Skeletal muscle cell (primary cell): ENCODE measurements at regions not wholly inside any gene's neighbourhood (a gene's known extent, or its start where the extent isn't known, plus 50 kb on each side); places are given as distances from the start of the nearest gene placed in this dataset.
A peak's percentile ranks its signal among the peaks of the same experiment; 100 is the strongest.

Source experiments
- DNase-seq: peaks from one replicate; pipeline ENCODE4 v3.0.0-alpha.2; 2010; ENCODE audit warnings: low read depth
- H3K4me3 ChIP-seq: 2 replicates; pipeline ENCODE4 v1.5.1; 2011; ENCODE audit warnings: low read depth, mild to moderate bottlenecking, control low read depth, low read length, moderate library complexity

- no peak overlapping the region for H3K4me3 ChIP-seq
- DNase-seq = no peak
Measured at GRCh38 chr22:27138471-27138870, 481.1 kb downstream of the MIAT start.

DNA sequence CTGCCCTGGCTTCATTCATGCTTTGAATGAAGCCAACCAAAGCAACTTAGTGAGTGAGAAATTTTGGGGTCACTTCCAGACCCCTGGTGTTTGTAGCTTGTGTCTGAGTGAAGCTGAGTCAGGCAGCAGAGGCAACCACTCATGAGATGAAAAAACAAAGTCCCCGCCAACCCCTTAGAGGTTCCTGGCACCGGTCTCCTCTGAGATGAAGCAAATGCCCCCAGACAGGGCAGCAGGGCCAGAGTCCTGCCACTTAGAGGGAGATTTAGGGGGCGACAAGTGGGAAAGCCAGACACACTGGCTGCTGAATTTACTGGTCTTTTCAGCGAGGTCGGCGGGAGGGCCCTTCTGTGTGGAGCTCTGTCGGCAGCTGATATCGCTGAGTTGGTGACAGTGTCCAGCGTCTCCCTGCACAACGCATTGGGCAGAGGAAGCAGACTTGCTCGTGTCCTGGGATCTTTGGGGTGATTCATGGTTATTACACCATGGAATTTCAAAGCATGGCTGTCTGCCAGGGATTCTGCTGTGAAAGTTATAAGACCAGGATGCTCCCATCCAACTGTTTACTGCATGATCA is 482.6 kb downstream of the MIAT start:
- peak; percentile 53 for DNase-seq
- no peak overlapping the region for H3K4me3 ChIP-seq

GRCh38 chr22:27142286-27142685 is 484.9 kb downstream of the MIAT start:
- H3K4me3 ChIP-seq = no peak overlapping the region
- no peak for DNase-seq

DNA sequence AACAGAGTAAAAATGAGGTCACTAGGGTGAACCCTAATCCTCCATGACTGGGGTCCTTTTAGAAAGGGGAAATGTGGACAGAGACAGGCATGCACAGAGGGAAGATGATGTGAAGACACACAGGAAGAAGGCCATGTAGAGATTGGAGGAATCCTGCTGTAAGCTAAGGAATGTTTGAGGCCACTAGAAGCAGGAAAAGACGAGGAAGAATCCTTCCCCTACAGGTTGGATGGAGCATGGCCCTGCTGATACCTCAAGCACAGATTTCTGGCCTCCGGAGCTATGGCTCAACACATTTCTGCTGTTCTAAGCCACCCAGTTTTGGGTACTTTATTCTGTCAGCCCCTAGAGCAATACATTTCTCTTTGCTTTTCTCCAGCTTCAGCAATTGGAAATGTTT is 486.9 kb downstream of the MIAT start:
- DNase-seq = no peak
- no peak overlapping the region for H3K4me3 ChIP-seq

- no peak overlapping the region for H3K4me3 ChIP-seq
- no peak for DNase-seq
Measured at GRCh38 chr22:27146866-27147633, 489.7 kb downstream of the MIAT start.

- no peak for DNase-seq
- H3K4me3 ChIP-seq = no peak overlapping the region
Measured at GRCh38 chr22:27148055-27148454, 490.7 kb downstream of the MIAT start.

DNA sequence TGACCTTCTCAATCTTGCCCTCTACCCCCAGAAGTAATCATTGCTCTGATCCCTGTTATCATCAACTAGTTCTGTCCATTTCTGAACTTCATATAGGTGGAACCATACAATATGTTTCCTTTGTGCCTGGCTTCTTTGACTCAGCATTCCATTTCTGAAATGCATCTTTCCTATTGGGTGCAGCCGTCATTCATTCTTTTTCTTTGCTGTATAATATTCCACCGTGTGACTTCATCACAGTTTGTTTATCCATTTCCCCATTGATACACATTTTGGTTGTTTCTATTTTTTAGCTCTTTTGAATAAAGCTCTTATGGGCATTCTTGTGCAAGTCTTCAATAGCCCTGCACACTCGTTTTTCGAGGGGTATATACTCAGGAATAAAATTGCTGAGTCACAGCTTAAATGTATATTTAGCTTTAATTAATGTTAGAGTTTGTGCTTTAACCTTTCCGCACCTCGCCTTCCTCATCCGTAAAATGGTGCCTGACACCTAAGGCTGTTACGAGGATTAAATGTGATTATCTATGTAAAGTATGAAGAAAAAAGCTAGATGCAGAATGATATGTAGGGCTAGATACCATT is 491.6 kb downstream of the MIAT start:
- no peak overlapping the region for H3K4me3 ChIP-seq
- no peak for DNase-seq

DNA sequence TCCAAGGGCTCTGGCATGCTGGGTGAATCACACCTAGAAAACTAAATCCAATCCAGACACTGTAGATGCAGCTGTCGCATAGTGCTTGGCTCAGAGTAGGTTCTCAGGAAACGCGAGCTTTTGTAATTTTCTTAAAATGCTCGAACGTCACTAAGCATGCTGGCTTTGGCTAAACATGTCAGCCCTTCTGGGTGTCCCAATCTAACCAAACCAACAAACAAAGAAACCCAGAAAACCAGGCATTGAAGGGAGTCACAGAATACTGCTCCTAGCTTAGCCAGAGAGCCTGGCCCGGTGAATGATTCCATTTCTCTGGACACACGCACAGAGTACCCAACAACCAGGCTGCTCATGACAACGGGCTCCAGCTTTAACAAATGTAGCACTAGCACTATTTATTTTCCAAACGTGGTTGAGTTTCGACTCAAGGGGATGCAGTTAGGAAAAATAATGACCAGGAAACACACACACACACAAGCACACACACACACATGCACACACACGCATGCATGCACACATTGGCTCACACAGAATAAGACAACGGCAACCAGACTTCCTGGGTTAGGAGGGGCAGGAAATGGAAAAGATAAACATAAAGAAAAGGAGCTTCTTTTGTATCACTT is 492.6 kb downstream of the MIAT start:
- no peak overlapping the region for H3K4me3 ChIP-seq
- DNase-seq = no peak

DNA sequence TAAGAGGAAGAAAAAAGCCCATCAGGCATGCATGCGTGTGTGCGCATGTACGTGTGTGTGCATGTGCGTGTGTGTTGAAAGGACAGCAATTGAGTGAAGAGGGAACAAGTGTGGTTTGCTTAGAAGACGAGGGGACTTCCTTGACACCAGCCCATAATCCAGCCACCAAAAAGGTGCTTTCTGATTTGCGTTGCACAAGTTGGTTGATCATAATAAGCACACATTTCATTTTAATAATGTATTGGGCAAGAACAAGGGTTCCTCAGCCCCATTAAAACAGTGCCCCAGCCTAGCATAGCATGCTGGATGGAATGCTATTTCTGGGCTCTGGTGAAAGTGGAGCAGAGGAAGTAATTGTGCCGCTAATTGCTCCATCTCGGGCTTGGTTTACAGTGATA is 493.2 kb downstream of the MIAT start:
- no peak for DNase-seq
- H3K4me3 ChIP-seq = no peak overlapping the region

DNA sequence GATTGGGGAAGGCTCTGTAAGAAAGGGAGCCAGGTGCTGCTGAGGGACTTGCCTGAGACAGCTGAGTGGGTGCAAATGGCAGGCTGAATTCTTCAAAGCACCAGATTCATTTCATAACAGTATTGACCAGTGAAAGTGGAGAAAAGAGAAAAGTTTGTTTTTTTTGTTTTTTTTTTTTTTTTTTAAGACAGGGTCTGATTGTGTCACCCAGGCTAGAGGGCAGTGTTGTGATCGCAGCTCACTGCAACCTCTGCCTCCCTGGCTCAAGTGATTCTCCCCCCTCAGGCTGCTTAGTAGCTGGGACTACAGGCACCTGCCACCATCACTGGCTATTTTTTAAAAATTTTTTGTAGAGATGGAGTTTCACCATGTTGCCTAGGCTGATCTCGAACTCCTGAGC is 494.0 kb downstream of the MIAT start:
- no peak overlapping the region for H3K4me3 ChIP-seq
- no peak for DNase-seq

- no peak overlapping the region for H3K4me3 ChIP-seq
- no peak for DNase-seq
Measured at GRCh38 chr22:27152033-27152432, 494.6 kb downstream of the MIAT start.

DNA sequence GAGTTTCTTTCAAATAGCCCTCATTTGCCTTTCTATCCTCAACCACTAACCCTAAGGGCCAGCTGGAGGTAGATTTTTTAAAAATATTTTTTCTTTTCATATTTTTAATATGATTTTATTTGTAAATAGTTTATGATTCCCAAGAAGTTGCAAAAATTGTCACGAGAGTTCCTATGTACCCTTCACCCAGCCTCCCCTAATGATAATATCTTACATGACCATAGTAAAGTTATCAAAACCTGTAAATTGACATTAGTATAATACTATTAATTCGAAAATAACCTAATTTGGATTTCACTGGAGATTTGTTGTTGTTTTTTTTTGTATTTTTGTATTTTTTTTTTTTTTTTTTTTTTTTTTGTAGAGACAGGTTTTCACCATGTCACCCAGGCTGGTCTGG is 495.5 kb downstream of the MIAT start:
- H3K4me3 ChIP-seq = no peak overlapping the region
- no peak for DNase-seq

GRCh38 chr22:27153386-27153785 is 496.0 kb downstream of the MIAT start:
- DNase-seq = no peak
- H3K4me3 ChIP-seq = no peak overlapping the region

DNA sequence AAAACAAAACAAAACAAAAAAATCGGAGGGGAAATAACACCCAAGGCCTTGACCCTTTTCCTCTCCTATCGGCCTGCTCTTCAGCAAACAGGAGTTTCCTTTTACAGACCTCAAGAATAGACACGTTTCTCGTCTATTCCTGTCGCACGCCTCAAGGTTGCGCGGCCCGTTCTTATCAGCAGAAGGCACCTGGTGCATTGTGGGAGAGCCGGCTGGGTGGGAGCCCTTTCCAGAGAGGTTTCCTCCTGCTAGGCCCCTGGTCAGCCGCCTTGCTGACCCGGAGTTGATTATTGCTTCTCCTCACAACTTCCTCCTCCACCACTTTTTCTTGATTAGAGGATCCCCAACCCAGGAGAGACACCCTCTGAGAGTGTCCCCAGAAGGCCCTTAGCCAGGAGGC is 497.3 kb downstream of the MIAT start:
- no peak for DNase-seq
- H3K4me3 ChIP-seq = no peak overlapping the region

GRCh38 chr22:27156821-27157489 is 499.6 kb downstream of the MIAT start:
- DNase-seq = no peak
- no peak overlapping the region for H3K4me3 ChIP-seq

- DNase-seq = no peak
- H3K4me3 ChIP-seq = no peak overlapping the region
Measured at GRCh38 chr22:27157666-27158370, 500.4 kb downstream of the MIAT start.

- no peak overlapping the region for H3K4me3 ChIP-seq
- no peak for DNase-seq
Measured at GRCh38 chr22:27159016-27159415, 501.6 kb downstream of the MIAT start.

DNA sequence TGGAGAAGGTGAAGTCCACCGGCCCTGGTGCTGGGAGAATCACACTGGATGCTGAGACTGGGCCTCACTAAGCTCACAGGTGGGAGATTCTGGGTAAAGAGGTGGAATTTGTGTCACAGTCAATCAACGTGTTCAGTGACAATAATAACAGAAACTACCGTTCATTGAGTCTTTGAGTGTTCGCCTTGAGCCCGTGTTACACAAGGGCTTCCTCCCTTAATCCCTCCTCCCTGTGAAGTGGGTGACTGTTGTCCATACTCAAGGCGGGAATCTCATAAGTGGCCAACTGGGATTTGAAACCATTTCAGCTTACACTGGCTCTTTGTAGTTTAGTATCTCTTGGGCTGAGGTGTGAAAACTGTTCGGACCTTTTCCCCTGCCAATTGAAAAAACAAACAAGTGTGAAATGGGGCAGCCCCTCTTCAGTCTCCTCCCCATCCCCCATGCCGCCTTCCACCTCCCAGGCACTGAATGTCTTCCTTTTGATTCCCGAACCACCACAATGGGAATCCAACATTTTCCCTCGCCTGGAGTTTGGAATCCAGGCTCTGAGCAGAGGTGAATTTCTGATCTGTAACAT is 502.4 kb downstream of the MIAT start:
- no peak overlapping the region for H3K4me3 ChIP-seq
- no peak for DNase-seq
